Esophagus squamous epithelium (tissue), 4 donors: ENCODE measurements at regions not wholly inside any gene's neighbourhood (a gene's known extent, or its start where the extent isn't known, plus 50 kb on each side); places are given as distances from the start of the nearest gene placed in this dataset.

Experiments
- CTCF ChIP-seq, 6 experiments: fragments of 450-650 bp in 4 of 6; fragments of 200-600 bp in 2 of 6; sonication (generic) in 2 of 6; IDR thresholded peaks; one replicate each; pipeline ENCODE4 v1.5.1; 2016 to 2019; ENCODE audit warnings: antibody characterized with exemption in 6 of 6, mild to moderate bottlenecking in 4 of 6, moderate library complexity in 4 of 6
- POLR2A ChIP-seq, 4 donors: fragments of 450-650 bp; IDR thresholded peaks; one replicate each; pipeline ENCODE4 v1.6.1; 2017; ENCODE audit warnings: antibody characterized with exemption in 4 of 4, mild to moderate bottlenecking in 4 of 4, moderate library complexity in 3 of 4

- no peak for TF ChIP-seq CTCF (IDR thresholded peaks at IDR 0.05)
- TF ChIP-seq POLR2A (IDR thresholded peaks at IDR 0.05): no peak
Observed at GRCh38 chr6:93829009-93829408, 409.6 kb upstream of the EPHA7 start.
